HepG2 (cell line): ENCODE measurements at regions not wholly inside any gene's neighbourhood (a gene's known extent, or its start where the extent isn't known, plus 50 kb on each side); places are given as distances from the start of the nearest gene placed in this dataset.

ENCODE experiments used
- ARNT ChIP-seq: fragments of 450-650 bp; IDR thresholded peaks from 2 replicates; pipeline ENCODE4 v1.6.1; 2017
- ATF7 ChIP-seq, 2 experiments: fragments of 450-650 bp in 1 of 2; sonication (generic) in 1 of 2; formaldehyde crosslinking in 1 of 2; IDR thresholded peaks; 2 replicates each; pipeline versions ENCODE4 v1.4.0 to v1.6.1; 2016 to 2020; ENCODE audit warnings: antibody characterized with exemption in 1 of 2, mild to moderate bottlenecking in 1 of 2, missing genetic modification reagents in 1 of 2
- BRD4 ChIP-seq: sonication (generic); formaldehyde crosslinking; IDR thresholded peaks from 2 replicates; pipeline ENCODE4 v1.4.0; 2020; ENCODE audit warnings: missing genetic modification reagents
- CHD2 ChIP-seq: IDR thresholded peaks from 2 replicates; pipeline ENCODE4 v1.6.1; 2011; ENCODE audit warnings: low read depth, low read length, improper control_type of control experiment
- FOXM1 ChIP-seq: sonication (generic); formaldehyde crosslinking; IDR thresholded peaks from 2 replicates; pipeline ENCODE4 v1.5.0; 2020; ENCODE audit warnings: missing genetic modification reagents
- GZF1 ChIP-seq: sonication (generic); formaldehyde crosslinking; IDR thresholded peaks from 2 replicates; pipeline ENCODE4 v1.5.1; 2020; ENCODE audit warnings: mild to moderate bottlenecking, missing genetic modification reagents
- MED8 ChIP-seq: sonication (generic); formaldehyde crosslinking; IDR thresholded peaks from 2 replicates; pipeline ENCODE4 v1.8.1; 2023; ENCODE audit warnings: mild to moderate bottlenecking, missing genetic modification reagents; ENCODE audit not compliant: insufficient replicate concordance
- MZF1 ChIP-seq: sonication (generic); formaldehyde crosslinking; IDR thresholded peaks from 2 replicates; pipeline ENCODE4 v1.8.1; 2023; ENCODE audit warnings: mild to moderate bottlenecking, missing genetic modification reagents, borderline replicate concordance
- NAIF1 ChIP-seq: sonication (generic); formaldehyde crosslinking; IDR thresholded peaks from 2 replicates; pipeline ENCODE4 v1.5.0; 2020; ENCODE audit warnings: mild to moderate bottlenecking, missing genetic modification reagents, borderline replicate concordance
- POLR2G ChIP-seq: fragments of 200-400 bp; formaldehyde crosslinking; IDR thresholded peaks from 2 replicates; pipeline ENCODE4 v1.6.1; 2018; ENCODE audit warnings: mild to moderate bottlenecking, low read depth, low read length, moderate library complexity
- SIN3A ChIP-seq: IDR thresholded peaks from 2 replicates; pipeline ENCODE4 v1.6.1; 2011; ENCODE audit warnings: low read depth, mild to moderate bottlenecking, control low read depth, low read length, borderline replicate concordance
- TBP ChIP-seq: sonication (generic); formaldehyde crosslinking; IDR thresholded peaks from 2 replicates; pipeline ENCODE4 v1.5.0; 2020; ENCODE audit warnings: missing genetic modification reagents
- THRA ChIP-seq: sonication (generic); formaldehyde crosslinking; IDR thresholded peaks from 2 replicates; pipeline ENCODE4 v1.4.0; 2020; ENCODE audit warnings: missing genetic modification reagents, borderline replicate concordance
- ZBTB3 ChIP-seq: sonication (generic); formaldehyde crosslinking; IDR thresholded peaks from 2 replicates; pipeline ENCODE4 v1.4.0; 2020; ENCODE audit warnings: low read depth, mild to moderate bottlenecking, moderate library complexity, missing genetic modification reagents, borderline replicate concordance
- ZFP36L1 ChIP-seq: sonication (generic); formaldehyde crosslinking; IDR thresholded peaks from 2 replicates; pipeline ENCODE4 v1.8.0; 2022; ENCODE audit warnings: mild to moderate bottlenecking, missing genetic modification reagents, moderate library complexity
- ZFY ChIP-seq: sonication (generic); formaldehyde crosslinking; IDR thresholded peaks from 2 replicates; pipeline ENCODE4 v1.4.0; 2020; ENCODE audit warnings: missing genetic modification reagents
- ZNF235 ChIP-seq: sonication (generic); formaldehyde crosslinking; IDR thresholded peaks from 2 replicates; pipeline ENCODE4 v1.8.1; 2023; ENCODE audit warnings: mild to moderate bottlenecking, missing genetic modification reagents, borderline replicate concordance
- ZNF33B ChIP-seq: sonication (generic); formaldehyde crosslinking; IDR thresholded peaks from 2 replicates; pipeline ENCODE4 v1.5.1; 2020; ENCODE audit warnings: mild to moderate bottlenecking, missing genetic modification reagents
- ZNF784 ChIP-seq: sonication (generic); formaldehyde crosslinking; IDR thresholded peaks from 2 replicates; pipeline ENCODE4 v1.5.1; 2020; ENCODE audit warnings: missing genetic modification reagents, mild to moderate bottlenecking, borderline replicate concordance
- ZNF792 ChIP-seq: IDR thresholded peaks from 2 replicates; pipeline ENCODE4 v1.6.1; 2016
- TF ChIP-seq, protein P1 (sequence below): IDR thresholded peaks from 2 replicates; pipeline ENCODE4 v1.6.1; 2018; ENCODE audit warnings: missing genetic modification reagents
- TF ChIP-seq, protein P2 (sequence below): sonication (generic); formaldehyde crosslinking; IDR thresholded peaks from 2 replicates; pipeline ENCODE4 v1.5.0; 2020; ENCODE audit warnings: mild to moderate bottlenecking, missing genetic modification reagents, borderline replicate concordance

DNA sequence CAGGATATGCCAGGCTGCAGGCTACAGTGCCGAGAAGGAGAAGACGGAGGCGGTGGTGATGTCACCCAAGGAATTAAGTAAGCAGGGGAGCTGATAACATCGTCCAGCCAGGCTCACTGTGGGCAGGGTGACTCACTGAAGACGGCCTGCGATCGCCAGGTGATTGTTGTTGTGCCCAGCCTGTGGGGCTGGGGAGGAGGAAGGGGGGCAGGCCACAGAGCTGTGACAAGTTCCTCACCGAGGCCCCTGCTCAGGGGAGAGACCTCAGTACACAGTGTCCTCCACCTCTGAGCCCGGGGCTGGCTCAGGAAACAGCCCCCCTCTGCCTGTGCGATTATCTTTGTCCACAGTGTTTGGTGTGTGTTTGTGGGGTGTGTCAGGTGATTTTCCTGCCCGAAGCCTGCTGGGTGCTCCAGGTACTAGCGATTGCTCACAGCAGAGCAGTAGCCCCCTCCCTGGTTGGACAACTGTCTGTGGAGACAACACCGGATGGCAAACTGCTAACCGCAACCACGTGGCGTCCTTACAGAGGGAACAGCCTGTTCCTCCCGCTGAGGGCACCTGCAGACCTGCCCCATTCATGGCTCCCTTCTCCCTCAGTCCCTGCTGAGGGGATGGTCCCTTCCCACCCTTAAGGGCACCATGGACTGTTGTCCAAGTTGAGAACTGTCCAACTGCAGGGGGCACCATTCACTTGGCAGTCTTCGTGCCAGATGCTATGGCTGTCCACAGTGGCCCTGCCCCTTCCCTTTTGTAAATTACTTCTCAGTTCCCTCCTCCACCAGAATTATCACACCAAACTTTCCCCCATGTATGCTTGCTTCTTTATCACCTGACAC, 95.1 kb downstream of the ZFP36L2 start (continued):
- TF ChIP-seq CHD2, result no peak
- TF ChIP-seq SIN3A, result no peak
- TF ChIP-seq TBP (CRISPR knock-in tag), result no peak
- no peak for TF ChIP-seq ARNT
- no peak for TF ChIP-seq POLR2G
- no peak for TF ChIP-seq MED8 (CRISPR knock-in tag)
- TF ChIP-seq, protein P1, sequence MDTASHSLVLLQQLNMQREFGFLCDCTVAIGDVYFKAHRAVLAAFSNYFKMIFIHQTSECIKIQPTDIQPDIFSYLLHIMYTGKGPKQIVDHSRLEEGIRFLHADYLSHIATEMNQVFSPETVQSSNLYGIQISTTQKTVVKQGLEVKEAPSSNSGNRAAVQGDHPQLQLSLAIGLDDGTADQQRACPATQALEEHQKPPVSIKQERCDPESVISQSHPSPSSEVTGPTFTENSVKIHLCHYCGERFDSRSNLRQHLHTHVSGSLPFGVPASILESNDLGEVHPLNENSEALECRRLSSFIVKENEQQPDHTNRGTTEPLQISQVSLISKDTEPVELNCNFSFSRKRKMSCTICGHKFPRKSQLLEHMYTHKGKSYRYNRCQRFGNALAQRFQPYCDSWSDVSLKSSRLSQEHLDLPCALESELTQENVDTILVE, result peak; percentile 31; the same call in 1 of the 2 replicates
- TF ChIP-seq ZNF784, result no peak
- peak; percentile 40; the same call in 1 of the 2 replicates for TF ChIP-seq ZFY (CRISPR knock-in tag)
- peak; percentile 92 for TF ChIP-seq ZFP36L1
- no peak for TF ChIP-seq MZF1
- peak; percentile 58; the same call in 1 of the 2 replicates for TF ChIP-seq THRA
- TF ChIP-seq NAIF1 (CRISPR knock-in tag), result no peak
- peak; percentile 99 for TF ChIP-seq ZNF792
- TF ChIP-seq GZF1, result no peak
- no peak for TF ChIP-seq FOXM1 (CRISPR knock-in tag)
- no peak; the same call in 1 of the 2 replicates for TF ChIP-seq ZNF235
- no peak for TF ChIP-seq ZNF33B
- 0 out of 2 replicates have a peak, but pooled peaks have one; percentile 9 for TF ChIP-seq ZBTB3 (CRISPR knock-in tag)
- 0 out of 2 replicates have a peak, but pooled peaks have one; percentile 15 for TF ChIP-seq BRD4 (CRISPR knock-in tag)
- no peak for TF ChIP-seq ATF7 (IDR thresholded peaks at IDR 0.05)
- TF ChIP-seq ATF7 (CRISPR knock-in tag; IDR thresholded peaks at IDR 0.05), result peak; percentile 73; the same call in 1 of the 2 replicates
- TF ChIP-seq, protein P2, sequence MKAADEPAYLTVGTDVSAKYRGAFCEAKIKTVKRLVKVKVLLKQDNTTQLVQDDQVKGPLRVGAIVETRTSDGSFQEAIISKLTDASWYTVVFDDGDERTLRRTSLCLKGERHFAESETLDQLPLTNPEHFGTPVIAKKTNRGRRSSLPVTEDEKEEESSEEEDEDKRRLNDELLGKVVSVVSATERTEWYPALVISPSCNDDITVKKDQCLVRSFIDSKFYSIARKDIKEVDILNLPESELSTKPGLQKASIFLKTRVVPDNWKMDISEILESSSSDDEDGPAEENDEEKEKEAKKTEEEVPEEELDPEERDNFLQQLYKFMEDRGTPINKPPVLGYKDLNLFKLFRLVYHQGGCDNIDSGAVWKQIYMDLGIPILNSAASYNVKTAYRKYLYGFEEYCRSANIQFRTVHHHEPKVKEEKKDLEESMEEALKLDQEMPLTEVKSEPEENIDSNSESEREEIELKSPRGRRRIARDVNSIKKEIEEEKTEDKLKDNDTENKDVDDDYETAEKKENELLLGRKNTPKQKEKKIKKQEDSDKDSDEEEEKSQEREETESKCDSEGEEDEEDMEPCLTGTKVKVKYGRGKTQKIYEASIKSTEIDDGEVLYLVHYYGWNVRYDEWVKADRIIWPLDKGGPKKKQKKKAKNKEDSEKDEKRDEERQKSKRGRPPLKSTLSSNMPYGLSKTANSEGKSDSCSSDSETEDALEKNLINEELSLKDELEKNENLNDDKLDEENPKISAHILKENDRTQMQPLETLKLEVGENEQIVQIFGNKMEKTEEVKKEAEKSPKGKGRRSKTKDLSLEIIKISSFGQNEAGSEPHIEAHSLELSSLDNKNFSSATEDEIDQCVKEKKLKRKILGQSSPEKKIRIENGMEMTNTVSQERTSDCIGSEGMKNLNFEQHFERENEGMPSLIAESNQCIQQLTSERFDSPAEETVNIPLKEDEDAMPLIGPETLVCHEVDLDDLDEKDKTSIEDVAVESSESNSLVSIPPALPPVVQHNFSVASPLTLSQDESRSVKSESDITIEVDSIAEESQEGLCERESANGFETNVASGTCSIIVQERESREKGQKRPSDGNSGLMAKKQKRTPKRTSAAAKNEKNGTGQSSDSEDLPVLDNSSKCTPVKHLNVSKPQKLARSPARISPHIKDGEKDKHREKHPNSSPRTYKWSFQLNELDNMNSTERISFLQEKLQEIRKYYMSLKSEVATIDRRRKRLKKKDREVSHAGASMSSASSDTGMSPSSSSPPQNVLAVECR, result peak; percentile 67; the same call in 1 of the 2 replicates
